Neural progenitor cell (in vitro differentiated cells): ENCODE measurements at regions not wholly inside any gene's neighbourhood (a gene's known extent, or its start where the extent isn't known, plus 50 kb on each side); places are given as distances from the start of the nearest gene placed in this dataset.

Experiments
- EZH2 ChIP-seq: fragments of 200-600 bp; sonication (generic); IDR thresholded peaks from 2 replicates; pipeline ENCODE4 v1.6.1; 2017; ENCODE audit warnings: antibody characterized with exemption, mild to moderate bottlenecking, moderate library complexity
- TF ChIP-seq, protein P1 (sequence below): fragments of 200-600 bp; sonication (generic); IDR thresholded peaks from 2 replicates; pipeline ENCODE4 v1.5.1; 2017; ENCODE audit warnings: antibody characterized with exemption, mild to moderate bottlenecking

DNA sequence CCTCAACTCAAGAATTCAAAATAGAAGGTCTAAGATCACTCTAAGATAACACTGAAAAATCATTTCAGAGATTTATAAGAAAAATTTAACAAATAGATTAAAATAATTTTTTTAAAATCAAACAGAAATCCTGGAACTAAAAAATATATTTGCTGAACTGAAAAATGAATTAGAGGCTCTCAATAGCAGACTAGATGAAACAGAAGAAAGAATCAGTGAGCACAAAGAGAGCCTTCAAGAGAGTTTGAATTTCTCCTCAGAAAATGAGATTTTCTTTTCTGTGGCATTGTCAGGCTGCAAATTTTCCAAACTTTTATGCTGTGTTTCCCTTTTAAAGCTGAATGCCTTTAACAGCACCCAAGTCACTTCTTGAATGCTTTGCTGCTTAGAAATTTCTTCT is 335.0 kb upstream of the SLC7A11 start:
- TF ChIP-seq, protein P1, sequence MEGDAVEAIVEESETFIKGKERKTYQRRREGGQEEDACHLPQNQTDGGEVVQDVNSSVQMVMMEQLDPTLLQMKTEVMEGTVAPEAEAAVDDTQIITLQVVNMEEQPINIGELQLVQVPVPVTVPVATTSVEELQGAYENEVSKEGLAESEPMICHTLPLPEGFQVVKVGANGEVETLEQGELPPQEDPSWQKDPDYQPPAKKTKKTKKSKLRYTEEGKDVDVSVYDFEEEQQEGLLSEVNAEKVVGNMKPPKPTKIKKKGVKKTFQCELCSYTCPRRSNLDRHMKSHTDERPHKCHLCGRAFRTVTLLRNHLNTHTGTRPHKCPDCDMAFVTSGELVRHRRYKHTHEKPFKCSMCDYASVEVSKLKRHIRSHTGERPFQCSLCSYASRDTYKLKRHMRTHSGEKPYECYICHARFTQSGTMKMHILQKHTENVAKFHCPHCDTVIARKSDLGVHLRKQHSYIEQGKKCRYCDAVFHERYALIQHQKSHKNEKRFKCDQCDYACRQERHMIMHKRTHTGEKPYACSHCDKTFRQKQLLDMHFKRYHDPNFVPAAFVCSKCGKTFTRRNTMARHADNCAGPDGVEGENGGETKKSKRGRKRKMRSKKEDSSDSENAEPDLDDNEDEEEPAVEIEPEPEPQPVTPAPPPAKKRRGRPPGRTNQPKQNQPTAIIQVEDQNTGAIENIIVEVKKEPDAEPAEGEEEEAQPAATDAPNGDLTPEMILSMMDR = no peak
- TF ChIP-seq EZH2 = no peak
